ENCODE measurements at regions not wholly inside any gene's neighbourhood (a gene's known extent, or its start where the extent isn't known, plus 50 kb on each side); places are given as distances from the start of the nearest gene placed in this dataset.
"Not testable (repeated sequence)": the region's sequence is repeated elsewhere in the genome, so short reads cannot be mapped to it uniquely, and the experiment has no call there.

- H3K4me3 ChIP-seq (ENCODE audit: low read length): no peak overlapping the region
- no peak for TF ChIP-seq ZNF274 (IDR thresholded peaks at IDR 0.05; ENCODE audit: low read depth, low read length)
Measured at GRCh38 chrX:13468096-13468495, 101.3 kb upstream of the EGFL6 start.

GRCh38 chrX:13467243-13467642 is 102.2 kb upstream of the EGFL6 start:
- H3K4me3 ChIP-seq (ENCODE audit: low read length): no peak overlapping the region
- no peak for TF ChIP-seq ZNF274 (IDR thresholded peaks at IDR 0.05; ENCODE audit: low read depth, low read length)

GRCh38 chrX:13464599-13465275 is 104.7 kb upstream of the EGFL6 start:
- no peak for TF ChIP-seq ZNF274 (IDR thresholded peaks at IDR 0.05; ENCODE audit: low read depth, low read length)
- no peak overlapping the region for H3K4me3 ChIP-seq (ENCODE audit: low read length)

- no peak for TF ChIP-seq ZNF274 (IDR thresholded peaks at IDR 0.05; ENCODE audit: low read depth, low read length)
- no peak overlapping the region for H3K4me3 ChIP-seq (ENCODE audit: low read length)
Measured at GRCh38 chrX:13463608-13464007, 105.8 kb upstream of the EGFL6 start.

GRCh38 chrX:13452283-13452682 is 117.1 kb upstream of the EGFL6 start:
- no peak for TF ChIP-seq ZNF274 (IDR thresholded peaks at IDR 0.05; ENCODE audit: low read depth, low read length)
- H3K4me3 ChIP-seq (ENCODE audit: low read length): no peak overlapping the region

- H3K4me3 ChIP-seq (ENCODE audit: low read length): no peak overlapping the region
- TF ChIP-seq ZNF274 (IDR thresholded peaks at IDR 0.05; ENCODE audit: low read depth, low read length): no peak
Measured at GRCh38 chrX:13449441-13449840, 120.0 kb upstream of the EGFL6 start.

GRCh38 chrX:13448941-13449340 is 120.5 kb upstream of the EGFL6 start:
- H3K4me3 ChIP-seq (ENCODE audit: low read length): no peak overlapping the region
- no peak for TF ChIP-seq ZNF274 (IDR thresholded peaks at IDR 0.05; ENCODE audit: low read depth, low read length)

GRCh38 chrX:13441608-13442007 is 121.8 kb upstream of the ATXN3L start:
- not testable (repeated sequence) for H3K4me3 ChIP-seq (ENCODE audit: low read length)

- TF ChIP-seq ZNF274 (IDR thresholded peaks at IDR 0.05; ENCODE audit: low read depth, low read length): no peak
- H3K4me3 ChIP-seq (ENCODE audit: low read length): no peak overlapping the region
Measured at GRCh38 chrX:13440176-13440575, 120.3 kb upstream of the ATXN3L start.

- no peak overlapping the region for H3K4me3 ChIP-seq (ENCODE audit: low read length)
- no peak for TF ChIP-seq ZNF274 (IDR thresholded peaks at IDR 0.05; ENCODE audit: low read depth, low read length)
Measured at GRCh38 chrX:13433298-13433605, 113.4 kb upstream of the ATXN3L start.

GRCh38 chrX:13432414-13433297 is 112.8 kb upstream of the ATXN3L start:
- no peak for TF ChIP-seq ZNF274 (IDR thresholded peaks at IDR 0.05; ENCODE audit: low read depth, low read length)
- H3K4me3 ChIP-seq (ENCODE audit: low read length): no peak overlapping the region

- no peak for TF ChIP-seq ZNF274 (IDR thresholded peaks at IDR 0.05; ENCODE audit: low read depth, low read length)
- no peak overlapping the region for H3K4me3 ChIP-seq (ENCODE audit: low read length)
Measured at GRCh38 chrX:13430136-13430827, 110.4 kb upstream of the ATXN3L start.

- TF ChIP-seq ZNF274 (IDR thresholded peaks at IDR 0.05; ENCODE audit: low read depth, low read length): no peak
Measured at GRCh38 chrX:13428053-13428786, 108.4 kb upstream of the ATXN3L start.

GRCh38 chrX:13427441-13428052 is 107.7 kb upstream of the ATXN3L start:
- no peak overlapping the region for H3K4me3 ChIP-seq (ENCODE audit: low read length)

More at GRCh38 chrX:13428053-13428786, 108.4 kb upstream of the ATXN3L start:
- no peak overlapping the region for H3K4me3 ChIP-seq (ENCODE audit: low read length)

More at GRCh38 chrX:13427441-13428052, 107.7 kb upstream of the ATXN3L start:
- TF ChIP-seq ZNF274 (IDR thresholded peaks at IDR 0.05; ENCODE audit: low read depth, low read length): no peak

Data from GM08714 (cell line).